ENCODE measurements at regions not wholly inside any gene's neighbourhood (a gene's known extent, or its start where the extent isn't known, plus 50 kb on each side); places are given as distances from the start of the nearest gene placed in this dataset.

DNA sequence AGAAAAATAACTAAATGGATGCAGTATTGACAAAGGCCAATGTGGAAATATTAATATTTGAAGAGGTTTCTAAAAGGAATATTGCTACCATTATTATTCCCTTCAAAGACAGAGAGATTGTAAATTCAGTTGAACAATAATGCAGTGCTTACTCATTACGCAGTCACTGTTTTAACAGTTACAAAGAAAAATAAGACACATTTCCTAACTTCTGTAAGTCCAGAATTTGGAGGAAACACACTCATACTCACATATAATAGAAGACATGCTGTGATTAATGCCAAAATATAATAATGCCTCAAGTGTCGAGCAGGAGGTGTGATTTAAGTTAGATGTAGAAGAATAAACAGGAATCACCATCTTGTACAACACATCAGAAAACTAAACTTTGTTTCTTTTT is 389.2 kb downstream of the FBXO15 start:
- no peaks in the 10 kb centered on the region for H3K9me2 ChIP-seq (replicated peaks; ENCODE audit: insufficient read depth)
- no peak overlapping the region for H3K4me3 ChIP-seq
- no peak overlapping the region for H3K4me2 ChIP-seq
- no peaks in the 10 kb centered on the region for H3K36me3 ChIP-seq (replicated peaks; ENCODE audit: insufficient read depth, low read depth)
- WGBS (ENCODE audit: low lambda C conversion rate, missing lambda C conversion rate), result 93% methylated on average over 2 of the region's 2 CpGs
- no peak for TF ChIP-seq CTCF (IDR thresholded peaks at IDR 0.05; ENCODE audit: poor library complexity)
- no peak for TF ChIP-seq EZH2phosphoT487 (IDR thresholded peaks at IDR 0.05; ENCODE audit: low read depth, severe bottlenecking, unreplicated experiment)
- no peak for TF ChIP-seq EZH2 (IDR thresholded peaks at IDR 0.05; ENCODE audit: borderline replicate concordance)
- H4K20me1 ChIP-seq (ENCODE audit: insufficient read depth, poor library complexity, severe bottlenecking), result no peaks in the 10 kb centered on the region
- no peaks in the 10 kb centered on the region for H3K27me3 ChIP-seq
- H3K79me2 ChIP-seq, result no peaks in the 10 kb centered on the region
- no peak overlapping the region for H2AFZ ChIP-seq
- H3K4me1 ChIP-seq (ENCODE audit: insufficient read depth), result no peaks in the 10 kb centered on the region
- DNase-seq (ENCODE audit: low spot score), result no peak
- no peak overlapping the region for H3K27ac ChIP-seq
- no peaks in the 10 kb centered on the region for H3K9me3 ChIP-seq (ENCODE audit: low read depth)

- Histone ChIP-seq H4K20me1 (ENCODE audit: insufficient read depth, poor library complexity, severe bottlenecking) (no peaks in the 10 kb centered on the region), H2AFZ (no peak overlapping the region), H3K4me3 (no peak overlapping the region), H3K4me1 (ENCODE audit: insufficient read depth) (no peaks in the 10 kb centered on the region), H3K4me2 (no peak overlapping the region), H3K27ac (no peak overlapping the region), H3K36me3 (replicated peaks; ENCODE audit: insufficient read depth, low read depth) (no peaks in the 10 kb centered on the region), H3K9me3 (ENCODE audit: low read depth) (no peaks in the 10 kb centered on the region), H3K79me2 (no peaks in the 10 kb centered on the region), H3K27me3 (no peaks in the 10 kb centered on the region), H3K9me2 (replicated peaks; ENCODE audit: insufficient read depth) (no peaks in the 10 kb centered on the region)
- no peak for DNase-seq (ENCODE audit: low spot score)
- TF ChIP-seq EZH2phosphoT487 (IDR thresholded peaks at IDR 0.05; ENCODE audit: low read depth, severe bottlenecking, unreplicated experiment) (no peak), EZH2 (IDR thresholded peaks at IDR 0.05; ENCODE audit: borderline replicate concordance) (no peak), CTCF (IDR thresholded peaks at IDR 0.05; ENCODE audit: poor library complexity) (no peak)
- WGBS (ENCODE audit: low lambda C conversion rate, missing lambda C conversion rate), result 90% methylated on average over 24 of the region's 24 CpGs
Observed at GRCh38 chr18:73756256-73757091, 391.2 kb downstream of the FBXO15 start.

DNA sequence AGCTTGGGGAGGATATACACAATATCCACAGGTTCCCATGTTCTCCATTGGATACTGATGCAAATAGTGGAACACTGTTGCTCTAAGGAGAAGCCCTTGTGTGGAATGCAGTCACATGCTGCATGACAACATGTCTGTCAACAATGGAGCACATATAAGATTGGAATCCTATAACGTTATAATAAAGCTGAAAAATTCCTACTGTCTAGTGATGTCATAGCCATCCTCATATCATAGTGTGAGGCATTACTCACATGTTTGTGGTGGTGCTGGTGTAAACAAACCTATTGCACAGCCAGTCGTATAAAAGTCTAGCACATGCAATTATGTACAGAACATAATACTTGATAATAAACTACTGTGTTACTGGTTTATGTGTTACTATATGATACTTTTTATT is 394.7 kb downstream of the FBXO15 start:
- Histone ChIP-seq H3K9me2 (replicated peaks; ENCODE audit: insufficient read depth) (no peaks in the 10 kb centered on the region), H2AFZ (no peak overlapping the region), H3K4me3 (no peak overlapping the region), H3K27me3 (no peaks in the 10 kb centered on the region), H3K9me3 (ENCODE audit: low read depth) (no peaks in the 10 kb centered on the region), H3K4me1 (ENCODE audit: insufficient read depth) (no peaks in the 10 kb centered on the region), H3K36me3 (replicated peaks; ENCODE audit: insufficient read depth, low read depth) (no peaks in the 10 kb centered on the region), H4K20me1 (ENCODE audit: insufficient read depth, poor library complexity, severe bottlenecking) (no peaks in the 10 kb centered on the region), H3K4me2 (no peak overlapping the region), H3K79me2 (no peaks in the 10 kb centered on the region), H3K27ac (no peak overlapping the region)
- WGBS (ENCODE audit: low lambda C conversion rate, missing lambda C conversion rate), result 70% methylated on average over 2 of the region's 2 CpGs
- no peak for TF ChIP-seq EZH2phosphoT487 (IDR thresholded peaks at IDR 0.05; ENCODE audit: low read depth, severe bottlenecking, unreplicated experiment)
- no peak for TF ChIP-seq CTCF (IDR thresholded peaks at IDR 0.05; ENCODE audit: poor library complexity)
- no peak for TF ChIP-seq EZH2 (IDR thresholded peaks at IDR 0.05; ENCODE audit: borderline replicate concordance)
- DNase-seq (ENCODE audit: low spot score), result no peak

Data from hepatocyte (in vitro differentiated cells).